ENCODE measurements at regions not wholly inside any gene's neighbourhood (a gene's known extent, or its start where the extent isn't known, plus 50 kb on each side); places are given as distances from the start of the nearest gene placed in this dataset.

GRCh38 chr15:77542491-77543001 is 90.2 kb downstream of the LINGO1 start:
- POLR2A ChIA-PET (ENCODE audit: low non-redundant PET): interaction anchor here (0.6 to 0.8 kb wide), 2 partner anchors 46 to 1206 kb away, joined by 3 to 4 read pairs; partner anchors contain the start of gene ISL2
- peak overlapping the region; percentile 76 for H3K27ac ChIP-seq
- peak; percentile 39 for DNase-seq (ENCODE audit: low spot score)
- CTCF ChIA-PET: interaction anchor here (0.5 to 2.5 kb wide), 39 partner anchors 11 to 639 kb away, joined by 3 to 28 read pairs (median 5); partner anchors contain the start of gene HMG20A
- TF ChIP-seq CTCF (conservative IDR thresholded peaks at IDR 0.05; ENCODE audit: low read depth): no peak

GRCh38 chr15:77541421-77542181 is 91.1 kb downstream of the LINGO1 start:
- TF ChIP-seq CTCF (conservative IDR thresholded peaks at IDR 0.05; ENCODE audit: low read depth): no peak
- POLR2A ChIA-PET (ENCODE audit: low non-redundant PET): no interaction called here
- DNase-seq (ENCODE audit: low spot score): no peak
- CTCF ChIA-PET: interaction anchor here (0.7 to 2.5 kb wide), 5 partner anchors 38 to 438 kb away, joined by 3 to 28 read pairs (median 8); no protein-coding TSS in a partner anchor
- peak overlapping the region; percentile 76 for H3K27ac ChIP-seq

- H3K27ac ChIP-seq: peak overlapping the region; percentile 76
- TF ChIP-seq CTCF (conservative IDR thresholded peaks at IDR 0.05; ENCODE audit: low read depth): no peak
- no peak for DNase-seq (ENCODE audit: low spot score)
- ChIA-PET POLR2A (ENCODE audit: low non-redundant PET) (no interaction called here), CTCF (interaction anchor here (1.3 kb wide), 1 partner anchor 43 kb away, joined by 4 read pairs; no protein-coding TSS in a partner anchor)
These were observed 92.2 kb downstream of the LINGO1 start for GRCh38 chr15:77540312-77541060.

- ChIA-PET POLR2A (ENCODE audit: low non-redundant PET) (no interaction called here), CTCF (no interaction called here)
- peak overlapping the region; percentile 26 for H3K27ac ChIP-seq
- no peak for TF ChIP-seq CTCF (conservative IDR thresholded peaks at IDR 0.05; ENCODE audit: low read depth)
- DNase-seq (ENCODE audit: low spot score): no peak
These were observed 93.8 kb downstream of the LINGO1 start for GRCh38 chr15:77538793-77539497.

- POLR2A ChIA-PET (ENCODE audit: low non-redundant PET): no interaction called here
- H3K27ac ChIP-seq: no peak overlapping the region
- CTCF ChIA-PET: interaction anchor here (1.0 kb wide), 1 partner anchor 418 kb away, joined by 3 read pairs; no protein-coding TSS in a partner anchor
- no peak for TF ChIP-seq CTCF (conservative IDR thresholded peaks at IDR 0.05; ENCODE audit: low read depth)
- DNase-seq (ENCODE audit: low spot score): no peak
These were observed 94.7 kb downstream of the LINGO1 start for GRCh38 chr15:77538027-77538451.

GRCh38 chr15:77537006-77537405 is 95.7 kb downstream of the LINGO1 start:
- CTCF ChIA-PET: no interaction called here

More at GRCh38 chr15:77537006-77537405, 95.7 kb downstream of the LINGO1 start:
- TF ChIP-seq CTCF (conservative IDR thresholded peaks at IDR 0.05; ENCODE audit: low read depth): no peak
- no peak for DNase-seq (ENCODE audit: low spot score)
- H3K27ac ChIP-seq: no peak overlapping the region
- POLR2A ChIA-PET (ENCODE audit: low non-redundant PET): no interaction called here
